A673 (cell line): ENCODE measurements at regions not wholly inside any gene's neighbourhood (a gene's known extent, or its start where the extent isn't known, plus 50 kb on each side); places are given as distances from the start of the nearest gene placed in this dataset.

ENCODE experiments used
- BruUV-seq: library from RNA; stranded (reverse); fragments of 400-500 nt; replicated peaks from 2 replicates; lab custom pipeline; 2021; lab: Mats Ljungman, UMichigan
- CTCF ChIA-PET: fragments of 300-600 bp; sonication (Branson Sonifier 250); formaldehyde crosslinking; loops from one replicate; lab custom pipeline; 2022; ENCODE audit warnings: antibody characterized with exemption; lab: Charles Lee
- POLR2A ChIA-PET: fragments of 300-600 bp; sonication (Branson Sonifier 250); formaldehyde crosslinking; loops from one replicate; lab custom pipeline; 2022; ENCODE audit warnings: antibody characterized with exemption; ENCODE audit not compliant: low non-redundant PET; lab: Charles Lee
- DNase-seq: peaks from one replicate; pipeline ENCODE4 v3.0.0-alpha.2; 2015; ENCODE audit warnings: low spot score
- H3K27ac ChIP-seq: fragments of 200-600 bp; sonication (generic); 2 replicates; pipeline ENCODE4 v1.5.1; 2016; ENCODE audit warnings: mixed run types, low read depth, mild to moderate bottlenecking, mixed read lengths, antibody characterized with exemption, low read length; ENCODE audit not compliant: poor library complexity, severe bottlenecking
- H3K27me3 ChIP-seq: fragments of 200-600 bp; sonication (generic); replicated peaks from 2 replicates; pipeline ENCODE4 v1.6.1; 2017; ENCODE audit warnings: mixed run types, low read depth, mild to moderate bottlenecking, mixed read lengths, antibody characterized with exemption, low read length; ENCODE audit not compliant: insufficient read depth, poor library complexity
- H3K36me3 ChIP-seq: fragments of 200-600 bp; sonication (generic); 2 replicates; pipeline ENCODE4 v1.6.1; 2016; ENCODE audit warnings: mixed run types, mild to moderate bottlenecking, mixed read lengths, antibody characterized with exemption, low read length; ENCODE audit not compliant: insufficient read depth, poor library complexity, severe bottlenecking
- H3K4me1 ChIP-seq: fragments of 200-600 bp; sonication (generic); 2 replicates; pipeline ENCODE4 v1.6.1; 2017; ENCODE audit warnings: mixed run types, mild to moderate bottlenecking, mixed read lengths, antibody characterized with exemption, low read length; ENCODE audit not compliant: insufficient read depth, poor library complexity, severe bottlenecking
- H3K4me3 ChIP-seq: fragments of 200-600 bp; sonication (generic); 2 replicates; pipeline ENCODE4 v1.5.1; 2016; ENCODE audit warnings: low read depth, mixed run types, mild to moderate bottlenecking, mixed read lengths, low read length; ENCODE audit not compliant: poor library complexity, severe bottlenecking
- H3K9me3 ChIP-seq: fragments of 200-600 bp; sonication (generic); 2 replicates; pipeline ENCODE4 v1.6.1; 2016; ENCODE audit warnings: mixed run types, low read depth, mild to moderate bottlenecking, mixed read lengths, antibody characterized with exemption, low read length; ENCODE audit not compliant: poor library complexity, severe bottlenecking
- EZH2 ChIP-seq: fragments of 200-600 bp; sonication (generic); IDR thresholded peaks from 2 replicates; pipeline ENCODE4 v1.6.1; 2017; ENCODE audit warnings: borderline replicate concordance, low read depth, mild to moderate bottlenecking, mixed read lengths, antibody characterized with exemption, low read length; ENCODE audit not compliant: poor library complexity, severe bottlenecking
- intact Hi-C: fragments of 100-400 bp; cut with micrococcal nuclease; formaldehyde crosslinking; loops from one replicate; pipeline ENCODE4 v1.10.0; 2022; ENCODE audit not compliant: unreplicated experiment
- TF ChIP-seq, protein P1 (sequence below): fragments of 300-800, 200-600 bp; sonication (generic); conservative IDR thresholded peaks from 2 replicates; pipeline ENCODE4 v1.5.1; 2017; ENCODE audit warnings: low read depth, mild to moderate bottlenecking, antibody characterized with exemption, low read length, moderate library complexity, mixed read lengths

- Histone ChIP-seq H3K36me3 (no peaks in the 10 kb centered on the region), H3K27me3 (no peaks in the 10 kb centered on the region), H3K9me3 (no peaks in the 10 kb centered on the region), H3K4me1 (no peaks in the 10 kb centered on the region), H3K4me3 (no peak overlapping the region), H3K27ac (no peak overlapping the region)
- TF ChIP-seq EZH2 = no peak
- TF ChIP-seq, protein P1, sequence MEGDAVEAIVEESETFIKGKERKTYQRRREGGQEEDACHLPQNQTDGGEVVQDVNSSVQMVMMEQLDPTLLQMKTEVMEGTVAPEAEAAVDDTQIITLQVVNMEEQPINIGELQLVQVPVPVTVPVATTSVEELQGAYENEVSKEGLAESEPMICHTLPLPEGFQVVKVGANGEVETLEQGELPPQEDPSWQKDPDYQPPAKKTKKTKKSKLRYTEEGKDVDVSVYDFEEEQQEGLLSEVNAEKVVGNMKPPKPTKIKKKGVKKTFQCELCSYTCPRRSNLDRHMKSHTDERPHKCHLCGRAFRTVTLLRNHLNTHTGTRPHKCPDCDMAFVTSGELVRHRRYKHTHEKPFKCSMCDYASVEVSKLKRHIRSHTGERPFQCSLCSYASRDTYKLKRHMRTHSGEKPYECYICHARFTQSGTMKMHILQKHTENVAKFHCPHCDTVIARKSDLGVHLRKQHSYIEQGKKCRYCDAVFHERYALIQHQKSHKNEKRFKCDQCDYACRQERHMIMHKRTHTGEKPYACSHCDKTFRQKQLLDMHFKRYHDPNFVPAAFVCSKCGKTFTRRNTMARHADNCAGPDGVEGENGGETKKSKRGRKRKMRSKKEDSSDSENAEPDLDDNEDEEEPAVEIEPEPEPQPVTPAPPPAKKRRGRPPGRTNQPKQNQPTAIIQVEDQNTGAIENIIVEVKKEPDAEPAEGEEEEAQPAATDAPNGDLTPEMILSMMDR = no peak
- CTCF ChIA-PET = no interaction called here
- intact Hi-C loops = no loop called here
- DNase-seq = no peak
- BruUV-seq = no TSS peak
- POLR2A ChIA-PET = no interaction called here
Observed at GRCh38 chr9:23441275-23441674, 384.8 kb downstream of the ELAVL2 start.

GRCh38 chr9:23444658-23445057, 381.4 kb downstream of the ELAVL2 start:
- TF ChIP-seq EZH2 = no peak
- TF ChIP-seq, protein P1 = no peak
- no peak overlapping the region for H3K27ac ChIP-seq
- no peaks in the 10 kb centered on the region for H3K4me1 ChIP-seq
- no peak for DNase-seq
- H3K9me3 ChIP-seq = no peaks in the 10 kb centered on the region
- intact Hi-C loops = no loop called here
- ChIA-PET POLR2A (no interaction called here), CTCF (no interaction called here)
- H3K4me3 ChIP-seq = no peak overlapping the region
- no peaks in the 10 kb centered on the region for H3K27me3 ChIP-seq
- no peaks in the 10 kb centered on the region for H3K36me3 ChIP-seq
- no TSS peak for BruUV-seq

- POLR2A ChIA-PET = no interaction called here
- intact Hi-C loops = no loop called here
- Histone ChIP-seq H3K4me1 (no peaks in the 10 kb centered on the region), H3K4me3 (no peak overlapping the region), H3K27me3 (no peaks in the 10 kb centered on the region), H3K9me3 (no peaks in the 10 kb centered on the region), H3K36me3 (no peaks in the 10 kb centered on the region), H3K27ac (no peak overlapping the region)
- no peak for TF ChIP-seq EZH2
- TF ChIP-seq, protein P1 = no peak
- CTCF ChIA-PET = no interaction called here
- BruUV-seq = no TSS peak
- no peak for DNase-seq
Observed at GRCh38 chr9:23447166-23447565, 378.9 kb downstream of the ELAVL2 start.
